NCI-H226 (cell line): ENCODE measurements at regions not wholly inside any gene's neighbourhood (a gene's known extent, or its start where the extent isn't known, plus 50 kb on each side); places are given as distances from the start of the nearest gene placed in this dataset.

ENCODE experiments used
- DNase-seq: peaks from one replicate; pipeline ENCODE4 v3.0.0-alpha.2; 2015

GRCh38 chr2:203813684-203814083, 53.9 kb upstream of the CTLA4 start:
- DNase-seq: no peak

GRCh38 chr2:203814661-203815540, 52.7 kb upstream of the CTLA4 start:
- peak; percentile 51 for DNase-seq

- no peak for DNase-seq
These were observed 52.1 kb upstream of the CTLA4 start for GRCh38 chr2:203815541-203815898.

GRCh38 chr2:203817147-203817546, 50.4 kb upstream of the CTLA4 start:
- DNase-seq: no peak
